HG03571 (cell line): ENCODE measurements at regions not wholly inside any gene's neighbourhood (a gene's known extent, or its start where the extent isn't known, plus 50 kb on each side); places are given as distances from the start of the nearest gene placed in this dataset.

Experiments used
- ATAC-seq: cut with Tn5 transposase; IDR thresholded peaks from one replicate; pipeline ENCODE4 v1.9.1; 2021; ENCODE audit not compliant: unreplicated experiment

- no peak for ATAC-seq
These were observed 150.5 kb upstream of the NAV2 start for GRCh38 chr11:19562156-19562555.

- ATAC-seq: no peak
These were observed 151.6 kb upstream of the NAV2 start for GRCh38 chr11:19561011-19561410.

GRCh38 chr11:19560156-19560555, 152.5 kb upstream of the NAV2 start:
- ATAC-seq: no peak

DNA sequence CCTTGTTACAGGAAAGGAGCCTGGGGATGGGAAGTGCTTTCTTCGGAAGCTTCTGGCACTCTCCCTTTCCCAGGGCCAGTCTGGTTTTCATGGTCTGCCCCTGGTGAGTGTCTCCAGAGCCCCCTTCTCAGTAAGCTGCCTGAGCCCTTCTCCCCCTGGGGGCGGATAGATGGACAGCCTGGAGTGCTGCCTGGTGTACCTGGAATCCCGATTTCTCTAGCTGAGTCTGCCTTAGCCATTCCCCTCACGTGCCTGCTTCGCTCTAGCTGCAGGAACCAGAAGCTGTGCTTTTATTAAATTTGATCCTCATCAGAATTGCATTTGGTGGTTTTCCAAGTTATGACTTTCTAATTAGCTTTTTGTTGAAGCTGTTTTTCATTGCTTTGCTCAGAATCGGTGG, 152.9 kb upstream of the NAV2 start:
- no peak for ATAC-seq

- ATAC-seq: no peak
These were observed 154.2 kb upstream of the NAV2 start for GRCh38 chr11:19558189-19558986.

DNA sequence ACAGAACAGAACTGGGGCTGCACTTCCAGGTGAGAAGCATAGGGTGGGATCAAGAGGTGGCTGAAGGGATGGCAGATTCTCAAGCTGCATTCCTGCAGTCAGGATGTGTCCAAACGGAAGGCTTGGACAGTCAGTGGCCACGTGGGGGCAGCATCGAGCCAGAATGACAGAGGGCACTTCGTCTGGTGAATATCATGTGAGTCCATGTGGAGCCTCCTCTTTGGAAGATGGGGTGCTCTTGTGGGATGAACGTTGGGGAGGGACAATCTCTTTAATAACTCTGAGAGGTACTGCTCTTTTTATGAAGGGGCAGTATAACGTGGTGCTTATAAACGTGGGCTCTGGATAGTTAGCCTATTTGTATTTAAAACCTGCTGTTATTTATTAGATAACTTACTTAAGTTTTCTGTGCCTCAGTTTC, 154.9 kb upstream of the NAV2 start:
- no peak for ATAC-seq

- ATAC-seq: no peak
These were observed 155.5 kb upstream of the NAV2 start for GRCh38 chr11:19557185-19557584.

- no peak for ATAC-seq
These were observed 157.4 kb upstream of the NAV2 start for GRCh38 chr11:19555266-19555665.

DNA sequence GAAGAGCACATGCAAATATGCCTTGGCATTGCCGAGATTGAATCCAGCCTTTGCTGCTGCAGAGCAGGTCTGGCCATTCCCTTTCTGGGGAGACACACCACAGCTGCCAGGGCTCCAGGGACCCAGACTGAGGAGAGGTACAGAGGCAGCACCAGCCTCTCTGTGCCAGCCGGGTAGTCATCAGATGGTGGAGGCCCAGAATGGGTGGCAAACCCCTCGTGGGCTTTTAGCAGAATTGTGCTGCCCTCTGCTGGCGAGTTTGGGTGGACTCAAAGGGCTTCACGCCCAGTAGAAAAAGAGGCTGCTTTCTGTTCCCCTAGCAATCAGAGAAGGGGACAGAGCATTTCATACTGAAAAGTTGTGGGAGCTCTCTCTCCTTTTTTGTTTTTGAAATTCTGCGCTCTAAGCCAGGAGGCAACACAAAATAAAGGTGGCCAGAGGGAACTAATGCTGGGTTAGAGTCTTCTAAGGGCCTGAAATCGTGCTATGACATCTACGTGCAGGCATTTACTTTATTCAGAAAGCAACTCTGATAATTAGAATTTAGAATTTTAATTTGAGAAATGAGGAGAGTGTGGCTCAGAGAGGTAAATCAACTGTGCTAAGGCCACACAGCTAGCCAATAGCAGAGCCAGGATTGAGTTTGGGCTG, 158.8 kb upstream of the NAV2 start:
- ATAC-seq: no peak

DNA sequence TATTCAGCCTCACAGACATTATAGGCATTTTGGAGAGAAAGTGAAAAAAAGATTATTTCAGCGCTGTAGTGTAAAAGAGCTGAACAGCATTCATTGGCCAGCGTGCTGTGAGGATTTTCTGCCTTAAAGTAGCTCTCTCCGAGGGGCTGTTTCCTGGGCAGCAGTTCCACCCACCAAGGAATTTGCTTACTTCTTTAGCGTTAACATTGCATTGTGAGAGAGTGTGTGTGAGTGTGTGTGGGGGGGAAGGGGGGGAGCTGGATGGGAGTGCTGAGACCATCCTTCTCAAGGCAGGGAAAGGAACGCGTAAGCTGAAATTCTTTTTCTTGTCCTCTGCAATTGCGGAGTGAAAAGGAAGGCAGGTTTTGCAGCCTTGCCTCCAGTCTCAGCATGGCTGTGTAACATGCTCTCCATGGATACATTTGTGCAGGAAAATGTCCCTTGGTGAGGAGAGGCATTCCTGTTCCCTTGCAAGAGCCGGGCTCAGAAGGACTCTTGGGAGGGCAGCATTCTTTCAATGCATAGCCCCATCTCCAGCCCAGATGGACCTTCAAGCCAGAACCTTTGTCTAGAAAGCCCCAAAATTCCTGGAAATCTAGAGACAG, 159.9 kb upstream of the NAV2 start:
- no peak for ATAC-seq

GRCh38 chr11:19552161-19552560, 160.5 kb upstream of the NAV2 start:
- ATAC-seq: no peak

DNA sequence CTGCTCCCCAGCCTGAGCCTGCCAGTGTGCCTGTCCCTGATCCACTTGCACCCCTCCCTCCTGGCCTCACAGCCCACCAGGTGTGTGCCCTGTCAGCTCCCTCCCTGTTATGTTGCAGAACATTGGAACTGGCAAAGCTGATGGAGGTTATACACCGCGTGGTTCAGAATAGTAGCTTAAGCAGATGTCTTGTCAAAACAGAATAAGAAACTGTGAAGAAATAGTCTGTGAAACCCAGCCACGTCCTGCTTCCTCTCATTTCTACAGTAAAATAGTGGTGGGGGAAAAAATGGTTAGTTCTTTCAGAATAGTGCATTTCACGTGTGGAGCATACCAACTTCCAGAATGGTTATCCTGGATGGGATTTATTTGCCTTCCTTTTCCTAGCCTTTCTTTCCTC, 161.2 kb upstream of the NAV2 start:
- ATAC-seq: no peak

DNA sequence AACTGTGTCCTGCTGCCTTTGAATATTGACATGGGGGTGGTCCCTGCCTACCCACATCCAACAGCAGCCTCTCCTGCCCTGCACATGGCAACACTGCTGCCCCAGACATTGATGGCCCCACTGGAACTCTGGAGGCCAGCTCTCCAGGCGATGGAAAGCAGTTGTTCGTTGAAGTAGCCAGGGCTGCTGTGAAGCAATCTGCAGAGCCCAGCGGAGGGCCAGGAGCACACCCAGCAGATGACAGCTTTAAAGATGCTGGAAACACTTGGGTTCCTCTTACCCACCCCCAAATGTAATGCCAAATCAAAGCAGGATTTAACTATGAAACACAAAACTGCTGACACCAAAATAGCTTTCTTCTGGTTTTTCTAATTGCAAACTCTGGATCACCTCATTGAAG, 165.6 kb upstream of the NAV2 start:
- no peak for ATAC-seq

- ATAC-seq: no peak
These were observed 166.3 kb upstream of the NAV2 start for GRCh38 chr11:19546325-19546724.

GRCh38 chr11:19541521-19542049, 171.1 kb upstream of the NAV2 start:
- no peak for ATAC-seq

DNA sequence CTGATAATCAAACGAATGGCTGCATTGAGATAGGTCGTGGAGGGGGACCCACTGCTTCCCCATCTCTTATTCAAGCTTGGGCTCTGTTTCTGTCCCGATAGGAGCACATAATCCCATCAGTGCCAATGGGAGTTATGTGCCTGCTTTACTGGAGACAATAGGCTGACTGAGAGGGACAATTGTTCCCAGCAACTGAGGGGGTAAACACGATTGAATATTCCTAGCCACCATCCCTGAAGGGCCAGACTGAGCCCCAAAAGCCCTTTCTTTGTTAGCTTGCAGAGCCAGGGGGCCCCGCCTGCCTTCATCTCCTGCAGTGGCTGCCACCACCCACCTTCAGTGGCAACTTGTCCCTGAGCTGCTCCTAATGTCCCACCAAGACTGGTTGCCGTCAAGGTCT, 172.8 kb upstream of the NAV2 start:
- ATAC-seq: no peak

GRCh38 chr11:19537803-19538453, 174.7 kb upstream of the NAV2 start:
- no peak for ATAC-seq

- ATAC-seq: no peak
These were observed 176.5 kb upstream of the NAV2 start for GRCh38 chr11:19536131-19536530.

GRCh38 chr11:19530505-19530904, 182.1 kb upstream of the NAV2 start:
- ATAC-seq: no peak

- ATAC-seq: no peak
These were observed 186.5 kb upstream of the NAV2 start for GRCh38 chr11:19526119-19526518.

DNA sequence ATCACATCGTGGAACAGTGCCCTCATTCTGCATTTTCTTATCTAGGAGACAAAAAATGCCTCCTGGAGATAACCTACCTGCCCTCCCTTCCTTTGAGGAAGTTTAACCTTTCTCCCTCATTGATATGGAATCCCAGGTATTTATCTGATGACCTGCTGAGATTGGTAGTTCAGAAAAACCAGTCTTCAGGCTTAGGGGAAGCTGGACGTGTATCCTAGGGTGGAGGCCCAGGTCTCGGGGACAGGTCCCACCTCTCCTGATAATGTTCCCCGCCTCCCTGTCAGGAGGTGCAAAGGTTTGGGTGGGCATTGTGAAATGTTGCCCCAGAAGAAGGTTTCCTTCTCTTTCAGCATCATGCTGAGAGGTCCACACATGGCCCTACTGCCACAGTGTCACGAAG, 186.9 kb upstream of the NAV2 start:
- no peak for ATAC-seq

- no peak for ATAC-seq
These were observed 187.4 kb upstream of the NAV2 start for GRCh38 chr11:19525276-19525675.
